ENCODE measurements at regions not wholly inside any gene's neighbourhood (a gene's known extent, or its start where the extent isn't known, plus 50 kb on each side); places are given as distances from the start of the nearest gene placed in this dataset.

DNA sequence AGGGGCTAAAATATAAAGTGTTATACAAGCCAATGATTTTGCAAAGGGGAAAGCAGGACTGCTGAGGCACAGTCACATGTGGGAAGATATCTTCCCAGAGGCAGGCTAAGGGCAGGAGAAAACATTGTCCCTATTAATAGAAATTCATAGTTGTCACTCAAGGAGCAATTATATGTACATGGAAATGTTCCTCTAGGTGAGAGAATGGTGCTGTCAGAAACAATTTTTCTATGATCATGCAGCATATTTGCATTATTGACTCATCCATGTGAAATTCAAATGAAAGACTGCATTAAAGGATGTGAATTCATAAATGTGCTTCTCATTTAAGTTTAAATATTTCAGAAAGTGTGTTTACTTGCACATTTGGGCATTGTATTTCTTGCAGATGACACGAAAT lies 775.9 kb upstream of the CDH9 start:
- TF ChIP-seq POLR2A (IDR thresholded peaks at IDR 0.05; ENCODE audit: low read depth) (no peak), POLR2AphosphoS5 (IDR thresholded peaks at IDR 0.05) (no peak), EP300 (IDR thresholded peaks at IDR 0.05) (no peak)
- TF ChIP-seq, protein P1, sequence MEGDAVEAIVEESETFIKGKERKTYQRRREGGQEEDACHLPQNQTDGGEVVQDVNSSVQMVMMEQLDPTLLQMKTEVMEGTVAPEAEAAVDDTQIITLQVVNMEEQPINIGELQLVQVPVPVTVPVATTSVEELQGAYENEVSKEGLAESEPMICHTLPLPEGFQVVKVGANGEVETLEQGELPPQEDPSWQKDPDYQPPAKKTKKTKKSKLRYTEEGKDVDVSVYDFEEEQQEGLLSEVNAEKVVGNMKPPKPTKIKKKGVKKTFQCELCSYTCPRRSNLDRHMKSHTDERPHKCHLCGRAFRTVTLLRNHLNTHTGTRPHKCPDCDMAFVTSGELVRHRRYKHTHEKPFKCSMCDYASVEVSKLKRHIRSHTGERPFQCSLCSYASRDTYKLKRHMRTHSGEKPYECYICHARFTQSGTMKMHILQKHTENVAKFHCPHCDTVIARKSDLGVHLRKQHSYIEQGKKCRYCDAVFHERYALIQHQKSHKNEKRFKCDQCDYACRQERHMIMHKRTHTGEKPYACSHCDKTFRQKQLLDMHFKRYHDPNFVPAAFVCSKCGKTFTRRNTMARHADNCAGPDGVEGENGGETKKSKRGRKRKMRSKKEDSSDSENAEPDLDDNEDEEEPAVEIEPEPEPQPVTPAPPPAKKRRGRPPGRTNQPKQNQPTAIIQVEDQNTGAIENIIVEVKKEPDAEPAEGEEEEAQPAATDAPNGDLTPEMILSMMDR (IDR thresholded peaks at IDR 0.05) = no peak
